GM12873 (cell line): ENCODE measurements at regions not wholly inside any gene's neighbourhood (a gene's known extent, or its start where the extent isn't known, plus 50 kb on each side); places are given as distances from the start of the nearest gene placed in this dataset.

Source experiments
- CTCF ChIP-seq: IDR thresholded peaks from 2 replicates; pipeline ENCODE4 v1.5.1; 2012; ENCODE audit warnings: low read depth, mild to moderate bottlenecking, moderate library complexity, low read length, control low read depth; ENCODE audit not compliant: insufficient read depth; ENCODE audit errors: missing control alignments

GRCh38 chr17:70499067-70499786 is 329.9 kb downstream of the KCNJ2 start:
- no peak for TF ChIP-seq CTCF

DNA sequence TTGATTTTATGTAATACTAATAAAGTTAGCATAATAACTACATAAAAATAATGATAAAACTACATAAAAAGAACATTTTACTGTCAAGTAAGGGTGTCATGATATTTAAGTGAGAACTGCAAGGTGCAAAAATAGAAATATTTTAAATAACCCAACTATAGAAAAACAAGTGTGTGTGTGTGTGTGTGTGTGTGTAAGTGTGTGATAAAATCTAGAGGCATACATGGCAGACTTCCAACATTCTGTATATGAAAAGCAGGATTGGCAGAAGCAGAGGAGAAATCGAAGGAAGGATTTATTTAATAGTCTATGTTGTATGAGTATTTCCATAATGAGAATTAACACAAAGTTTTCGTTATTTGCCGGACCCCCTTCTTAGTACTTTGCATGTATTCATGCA is 334.1 kb downstream of the KCNJ2 start:
- no peak for TF ChIP-seq CTCF

DNA sequence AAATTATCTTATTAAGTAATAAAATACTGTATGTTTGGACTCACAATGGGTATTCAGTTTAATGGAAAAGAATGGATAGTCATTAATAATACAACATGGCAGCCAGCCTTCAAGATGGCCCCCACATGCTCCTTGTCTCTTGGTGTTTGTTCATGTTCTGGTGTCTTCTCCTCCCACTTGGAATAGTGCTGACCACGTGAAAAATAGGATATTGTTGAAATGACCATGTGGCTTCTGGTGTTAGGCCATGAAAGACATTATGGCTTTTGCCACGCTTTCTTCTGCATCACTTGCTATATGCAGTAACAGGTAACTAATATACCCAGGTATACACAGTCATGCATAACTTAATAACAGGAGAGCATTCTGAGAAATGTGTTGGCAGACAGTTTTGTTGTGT is 341.0 kb downstream of the KCNJ2 start:
- TF ChIP-seq CTCF, result no peak

GRCh38 chr17:70517816-70518215 is 348.5 kb downstream of the KCNJ2 start:
- no peak for TF ChIP-seq CTCF

GRCh38 chr17:70519300-70519699 is 350.0 kb downstream of the KCNJ2 start:
- no peak for TF ChIP-seq CTCF

DNA sequence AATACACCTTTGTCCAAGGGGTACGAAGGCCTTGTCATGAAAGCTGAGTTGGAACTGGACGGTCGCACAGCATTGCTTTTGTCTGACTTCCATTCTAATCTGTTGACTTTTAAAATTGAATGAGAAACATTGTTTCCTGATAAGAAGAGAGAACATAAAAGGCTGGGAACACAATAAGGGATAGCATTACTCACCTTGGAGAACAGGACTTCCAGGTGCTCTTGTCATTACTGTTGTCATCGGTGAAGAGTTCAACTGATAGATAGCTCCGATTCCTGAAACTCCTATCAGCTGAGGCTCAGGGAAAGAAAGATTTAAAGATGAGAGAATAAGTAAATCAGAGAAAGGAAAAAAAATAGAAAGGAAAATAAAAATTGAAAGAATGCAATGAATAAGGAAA is 351.1 kb downstream of the KCNJ2 start:
- no peak for TF ChIP-seq CTCF

DNA sequence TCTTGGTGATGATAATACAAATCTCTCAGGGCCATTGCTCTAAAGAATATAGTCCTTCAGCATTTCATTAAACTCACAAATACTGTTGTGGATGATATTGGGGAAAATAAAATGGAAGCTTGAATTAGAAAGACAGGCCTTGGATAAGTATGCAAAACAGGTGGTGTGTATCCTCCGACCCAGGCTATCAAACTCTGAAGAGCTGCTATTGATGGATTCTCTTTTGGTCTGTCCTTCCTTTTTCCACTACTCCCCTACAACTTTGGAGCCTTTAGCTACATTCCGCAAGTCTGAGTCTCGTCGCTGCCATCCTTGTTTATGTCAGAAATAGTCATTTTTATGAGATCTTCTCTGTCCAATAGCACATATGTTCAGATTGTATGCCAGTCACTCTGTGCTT is 351.6 kb downstream of the KCNJ2 start:
- no peak for TF ChIP-seq CTCF

DNA sequence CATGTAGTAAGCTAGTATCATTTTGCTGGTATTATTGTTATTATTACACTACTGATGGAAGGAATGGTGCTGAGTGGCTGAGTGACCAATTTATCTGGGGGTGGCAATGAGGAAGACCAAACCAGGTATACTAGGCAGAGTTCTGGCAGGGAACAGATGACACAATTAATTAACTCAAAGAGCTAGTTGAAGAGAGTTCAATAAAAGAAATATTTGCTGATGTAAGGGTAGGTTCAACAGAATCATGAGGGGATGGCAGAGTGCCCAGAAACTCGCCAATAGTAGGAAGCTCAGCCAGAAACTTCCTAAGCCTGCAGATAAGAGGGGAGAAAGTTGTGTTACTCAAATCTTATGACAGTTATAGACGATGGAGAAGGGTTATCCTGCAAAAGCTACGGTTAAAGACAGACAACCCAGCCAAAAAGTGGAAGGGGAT is 352.5 kb downstream of the KCNJ2 start:
- no peak for TF ChIP-seq CTCF
